ENCODE measurements at regions not wholly inside any gene's neighbourhood (a gene's known extent, or its start where the extent isn't known, plus 50 kb on each side); places are given as distances from the start of the nearest gene placed in this dataset.
"Not testable (repeated sequence)": the region's sequence is repeated elsewhere in the genome, so short reads cannot be mapped to it uniquely, and the experiment has no call there.

DNA sequence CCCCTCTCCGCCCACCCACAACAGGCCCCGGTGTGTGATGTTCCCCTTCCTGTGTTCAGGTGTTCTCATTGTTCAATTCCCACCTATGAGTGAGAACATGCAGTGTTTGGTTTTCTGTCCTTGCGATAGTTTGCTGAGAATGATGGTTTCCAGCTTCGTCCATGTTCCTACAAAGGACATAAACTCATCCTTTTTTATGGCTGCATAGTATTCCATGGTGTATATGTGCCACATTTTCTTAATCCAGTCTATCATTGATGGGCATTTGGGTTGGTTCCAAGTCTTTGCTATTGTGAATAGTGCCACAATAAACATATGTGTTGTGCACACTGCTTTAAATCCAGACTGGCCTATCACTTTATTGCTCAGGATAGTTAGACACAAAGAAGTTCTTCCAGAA, 309.1 kb downstream of the MTX2 start:
- DNase-seq: not testable (repeated sequence)

DNA sequence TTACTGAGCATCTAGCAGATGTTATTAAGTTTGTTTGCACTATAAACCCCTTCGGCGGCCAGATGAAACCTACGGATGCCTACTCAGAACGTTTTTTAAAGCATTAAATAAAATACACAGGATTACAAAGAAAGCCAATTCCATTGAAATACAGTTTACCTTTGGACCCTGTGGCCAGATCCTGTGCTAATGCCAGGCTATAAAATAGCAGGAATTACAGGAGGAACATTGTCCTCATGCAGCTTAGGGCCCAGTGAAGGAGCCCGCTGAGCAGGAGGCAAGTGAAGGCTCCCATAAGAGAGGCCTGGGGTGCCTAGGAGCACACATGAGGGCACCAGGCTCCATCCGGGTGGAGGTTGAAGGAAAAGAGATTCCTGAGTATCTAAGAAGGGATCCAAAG, 310.4 kb downstream of the MTX2 start:
- no peak for DNase-seq

DNA sequence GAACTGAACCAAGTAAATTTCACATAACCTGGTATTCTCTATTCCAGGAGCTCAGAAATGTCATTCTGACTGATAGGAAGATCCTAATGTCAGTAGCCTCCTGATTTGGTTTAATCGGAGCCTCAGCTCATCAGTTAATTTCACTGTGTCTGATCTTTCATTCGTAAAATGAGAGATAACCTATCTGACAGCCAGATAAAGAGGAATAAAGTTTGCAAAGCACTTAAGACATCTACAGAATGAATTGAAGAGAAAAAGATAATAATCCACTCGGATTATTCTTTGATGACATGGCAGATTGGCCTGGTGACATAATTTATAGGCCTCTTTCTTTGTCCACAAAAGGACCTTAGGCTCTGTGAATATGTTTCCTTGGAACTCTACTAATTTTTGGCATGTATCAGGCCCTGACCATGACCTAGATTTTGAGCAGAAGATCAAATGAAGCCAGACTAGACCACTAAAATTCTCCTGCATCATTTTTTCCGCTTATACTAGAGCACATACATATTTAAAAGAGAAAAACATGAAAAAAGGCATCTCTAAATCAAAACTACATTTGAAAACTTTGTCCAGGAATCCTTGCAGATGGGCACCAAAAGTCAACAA, 312.4 kb downstream of the MTX2 start:
- no peak for DNase-seq

DNA sequence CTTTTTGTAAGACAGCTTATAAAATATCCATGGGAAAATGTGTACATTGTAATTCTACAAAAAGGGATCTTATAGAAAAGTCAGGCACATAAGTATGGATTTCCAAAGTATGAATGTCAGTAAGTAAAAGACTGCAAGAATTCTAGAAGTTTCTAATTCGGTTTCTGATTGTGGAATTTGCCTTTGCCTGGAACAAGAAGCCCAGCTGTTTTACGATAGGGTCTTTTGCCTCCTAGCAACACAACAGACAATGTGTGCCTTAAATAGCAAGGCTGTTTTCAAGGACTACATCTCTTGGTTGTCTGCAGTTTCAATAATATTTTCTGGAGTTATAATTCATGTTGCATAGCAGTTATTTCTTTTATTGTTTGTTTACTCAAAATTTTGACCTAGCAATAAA, 312.9 kb downstream of the MTX2 start:
- no peak for DNase-seq

DNA sequence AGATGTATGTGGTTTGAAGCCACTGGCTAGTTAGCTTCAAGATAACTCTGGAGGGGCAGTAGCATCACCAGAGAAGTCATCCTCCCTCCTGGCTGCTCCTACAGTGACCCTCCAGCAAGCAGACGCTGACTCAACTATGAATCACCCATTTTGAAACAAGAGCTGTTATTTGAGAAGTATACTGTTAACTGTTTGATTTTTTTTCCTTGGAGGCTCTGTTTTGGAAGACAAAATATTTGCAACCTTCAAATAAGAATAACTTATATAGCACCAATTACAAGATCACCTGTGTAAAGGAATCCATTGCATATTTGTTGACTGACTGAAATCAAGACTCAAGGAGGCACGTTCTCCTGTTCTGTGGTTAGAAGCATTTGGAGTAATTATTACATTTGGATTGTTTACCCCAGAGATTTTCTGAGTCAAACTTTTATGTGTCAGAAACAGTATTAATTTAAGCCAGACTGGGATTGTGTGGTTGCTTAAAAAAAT, 313.8 kb downstream of the MTX2 start:
- no peak for DNase-seq

DNA sequence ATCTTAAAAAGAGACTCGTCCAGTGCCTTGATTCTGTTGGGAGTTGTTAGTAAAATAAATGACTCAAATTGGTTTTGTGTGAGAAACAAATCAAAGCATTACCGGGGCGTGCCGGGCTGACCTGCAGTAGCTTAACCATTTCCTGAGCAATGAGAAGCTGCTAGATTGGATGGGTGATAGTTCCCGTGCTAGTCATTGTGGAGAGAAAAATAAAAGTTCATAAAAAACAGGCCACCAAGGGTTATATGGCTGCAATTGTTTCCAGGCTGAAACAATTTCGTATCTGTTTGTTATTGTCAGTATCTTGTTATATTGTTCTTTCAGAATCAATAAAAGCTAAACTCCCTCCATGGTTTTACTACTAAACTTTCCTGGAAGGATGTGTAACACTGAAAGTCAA, 314.4 kb downstream of the MTX2 start:
- no peak for DNase-seq

DNA sequence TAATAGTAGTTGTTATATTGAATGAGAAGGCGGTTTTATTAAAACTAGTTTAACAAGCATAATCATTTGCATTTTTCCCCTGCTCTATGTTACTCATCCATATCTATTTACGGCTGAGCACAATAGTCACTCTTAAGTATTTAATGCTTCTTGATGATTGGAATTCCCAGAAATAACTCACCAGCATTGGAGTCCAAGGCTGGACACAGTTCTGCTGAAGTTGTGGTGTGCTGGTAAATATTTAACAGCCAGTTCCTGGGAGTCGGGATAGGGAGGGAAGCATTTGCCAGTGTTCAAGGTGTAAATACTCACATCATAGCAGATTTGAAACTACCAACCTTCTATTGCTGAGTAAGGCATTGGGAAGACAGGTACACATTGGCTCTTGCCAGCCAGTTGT, 315.1 kb downstream of the MTX2 start:
- no peak for DNase-seq

DNA sequence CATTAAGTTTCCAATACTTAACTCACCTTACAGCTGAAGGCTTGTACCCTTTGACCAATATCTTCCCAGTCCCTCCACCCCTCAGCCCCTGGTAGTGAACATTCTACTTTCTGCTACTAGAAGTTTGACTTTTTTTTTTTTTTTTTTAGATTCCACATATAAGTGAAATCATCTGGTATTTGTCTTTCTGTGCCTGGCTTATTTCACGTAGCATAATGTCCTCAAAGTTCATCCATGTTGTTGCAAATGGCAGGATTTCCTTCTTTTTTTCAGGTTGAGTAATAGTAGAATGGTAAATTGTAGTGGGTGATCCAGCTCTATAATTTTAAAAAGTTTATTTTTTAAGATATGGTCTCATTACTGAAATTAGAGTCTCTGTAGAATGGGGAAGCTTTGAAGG, 316.0 kb downstream of the MTX2 start:
- DNase-seq: no peak

DNA sequence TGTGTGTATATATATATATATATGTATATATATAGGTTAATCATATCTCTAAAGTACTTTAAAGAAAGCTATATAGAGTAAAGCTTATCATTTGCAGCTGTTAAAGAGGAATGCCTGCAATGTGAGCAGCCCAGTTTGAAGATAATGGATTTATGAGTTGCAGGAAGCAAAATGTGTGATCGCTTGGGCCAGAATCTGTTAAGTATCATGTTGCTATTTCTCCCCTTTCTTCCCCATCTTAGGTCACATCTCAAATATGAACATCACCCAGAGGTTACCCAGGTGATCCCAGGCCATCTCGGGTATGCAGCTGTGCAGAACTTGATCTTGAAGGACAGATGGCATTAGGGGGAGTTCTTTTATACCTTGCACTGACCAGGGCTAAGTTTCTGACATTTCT, 316.5 kb downstream of the MTX2 start:
- DNase-seq: no peak

DNA sequence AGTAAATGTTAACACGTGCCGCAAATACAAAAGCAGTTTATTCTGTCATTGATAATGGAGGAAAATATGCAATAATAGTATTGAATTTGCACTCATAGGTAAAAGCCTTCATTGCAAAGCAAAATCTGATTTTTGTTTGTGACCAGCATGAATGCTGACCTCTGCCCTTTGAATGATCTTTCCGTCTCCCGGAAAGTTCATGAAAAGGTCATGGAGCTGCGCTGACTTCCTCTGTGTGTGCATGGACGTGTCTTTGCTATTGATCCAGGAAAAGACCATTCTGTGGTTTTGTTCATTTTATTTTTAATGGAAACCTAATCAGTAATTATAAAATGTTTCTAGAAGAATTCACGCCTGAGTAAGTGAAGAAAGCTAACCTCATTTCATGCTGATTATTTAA, 320.0 kb downstream of the MTX2 start:
- no peak for DNase-seq

DNA sequence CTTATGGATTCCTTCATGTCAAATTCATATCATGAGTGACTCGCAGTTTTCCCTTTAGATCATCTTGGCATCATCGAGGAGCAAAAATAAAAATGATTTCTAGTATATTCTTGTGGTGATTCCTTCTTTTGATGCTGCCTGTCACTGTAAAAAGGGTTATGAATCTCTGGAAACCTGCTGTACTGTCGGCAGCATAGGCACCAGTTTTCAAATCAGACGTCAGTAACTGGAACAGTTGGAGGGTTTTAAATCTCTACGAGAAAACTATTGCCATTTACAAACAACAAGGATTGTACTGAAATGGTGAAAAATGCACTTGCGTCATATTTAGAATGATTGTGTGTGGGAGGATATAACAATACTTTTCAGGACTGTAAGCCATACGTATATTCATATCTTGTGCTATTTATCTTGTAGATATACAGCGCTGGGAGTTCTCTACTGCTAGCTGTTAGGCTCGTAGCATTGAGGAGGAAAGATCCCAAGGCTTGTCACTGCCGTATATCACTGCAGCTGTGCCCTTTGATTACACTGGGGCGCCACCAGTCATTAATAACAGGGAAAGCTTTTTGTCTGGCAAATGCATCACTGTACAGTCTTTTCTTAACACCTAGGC, 320.7 kb downstream of the MTX2 start:
- no peak for DNase-seq

DNA sequence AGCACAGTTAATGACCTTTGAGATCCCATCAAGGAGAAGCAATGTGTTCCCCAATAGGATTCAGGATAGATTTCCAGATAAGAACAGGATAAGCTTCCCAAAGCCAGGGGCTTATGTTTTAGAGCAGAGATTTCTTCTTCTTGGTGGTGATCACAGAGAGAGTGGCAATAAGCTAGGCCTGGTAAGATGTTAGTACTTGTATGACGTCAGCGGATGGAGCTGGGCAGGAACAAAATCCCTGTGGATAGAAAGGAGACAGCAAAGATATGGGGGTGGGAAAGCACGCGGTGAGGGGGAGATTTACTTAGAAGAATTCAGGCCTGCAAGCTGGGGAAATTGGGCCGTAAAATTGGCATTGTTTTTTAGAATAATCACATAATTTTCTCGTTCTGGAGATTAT, 323.0 kb downstream of the MTX2 start:
- no peak for DNase-seq

DNA sequence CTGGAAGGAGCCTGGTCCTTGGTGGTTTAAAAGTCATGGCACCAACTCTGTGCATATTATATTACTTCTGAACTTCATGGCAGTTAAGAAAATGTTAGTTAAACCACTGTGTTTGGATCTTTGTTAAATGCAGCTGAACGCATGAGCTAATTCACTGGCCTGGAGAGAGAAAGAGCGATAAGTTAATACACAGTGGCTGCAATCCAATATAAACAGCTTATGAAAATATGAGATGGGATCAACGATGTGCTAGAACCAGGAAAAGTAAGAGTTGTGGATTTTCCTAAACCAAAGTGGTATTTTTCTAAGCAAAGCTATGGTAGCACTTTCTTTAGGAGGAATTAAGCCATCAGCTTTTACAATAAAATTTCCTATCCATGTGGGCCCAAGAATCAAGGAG, 326.7 kb downstream of the MTX2 start:
- DNase-seq: no peak

DNA sequence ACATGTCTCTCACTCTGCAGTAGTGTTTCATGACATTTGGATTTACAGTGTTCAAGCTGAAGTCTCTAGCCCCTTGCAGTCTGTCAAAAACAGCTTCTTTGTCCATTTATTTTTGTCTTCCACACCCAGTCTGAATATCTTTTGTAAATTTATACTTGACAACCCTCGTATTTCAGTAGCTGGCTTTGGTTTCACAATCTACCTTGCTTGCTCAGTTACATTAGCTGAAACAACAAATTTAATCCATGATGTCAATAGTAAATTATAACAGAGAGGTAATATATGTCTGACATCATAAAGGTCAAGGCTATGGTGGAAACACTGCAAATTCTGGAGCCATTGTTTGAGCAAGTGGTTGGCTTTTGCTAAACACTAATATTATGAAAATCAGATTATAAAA, 328.7 kb downstream of the MTX2 start:
- DNase-seq: no peak

DNA sequence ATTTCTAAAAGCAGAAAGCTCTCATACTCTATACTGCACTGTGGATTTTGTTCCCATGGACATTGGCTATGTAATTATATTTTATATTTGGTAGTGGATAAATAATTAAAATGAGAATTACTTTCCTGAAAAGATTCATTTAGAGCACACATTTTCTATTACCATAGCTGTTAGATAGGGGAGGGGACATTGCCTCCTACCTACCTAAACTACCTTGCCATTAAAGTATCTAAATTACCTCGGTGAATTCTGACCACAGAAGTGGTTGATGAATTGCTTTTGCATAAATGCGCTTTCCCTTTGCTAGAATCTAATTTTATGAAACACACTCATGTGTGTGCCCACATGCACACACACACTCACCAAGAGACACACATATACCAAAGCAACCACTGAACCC, 329.1 kb downstream of the MTX2 start:
- DNase-seq: no peak

DNA sequence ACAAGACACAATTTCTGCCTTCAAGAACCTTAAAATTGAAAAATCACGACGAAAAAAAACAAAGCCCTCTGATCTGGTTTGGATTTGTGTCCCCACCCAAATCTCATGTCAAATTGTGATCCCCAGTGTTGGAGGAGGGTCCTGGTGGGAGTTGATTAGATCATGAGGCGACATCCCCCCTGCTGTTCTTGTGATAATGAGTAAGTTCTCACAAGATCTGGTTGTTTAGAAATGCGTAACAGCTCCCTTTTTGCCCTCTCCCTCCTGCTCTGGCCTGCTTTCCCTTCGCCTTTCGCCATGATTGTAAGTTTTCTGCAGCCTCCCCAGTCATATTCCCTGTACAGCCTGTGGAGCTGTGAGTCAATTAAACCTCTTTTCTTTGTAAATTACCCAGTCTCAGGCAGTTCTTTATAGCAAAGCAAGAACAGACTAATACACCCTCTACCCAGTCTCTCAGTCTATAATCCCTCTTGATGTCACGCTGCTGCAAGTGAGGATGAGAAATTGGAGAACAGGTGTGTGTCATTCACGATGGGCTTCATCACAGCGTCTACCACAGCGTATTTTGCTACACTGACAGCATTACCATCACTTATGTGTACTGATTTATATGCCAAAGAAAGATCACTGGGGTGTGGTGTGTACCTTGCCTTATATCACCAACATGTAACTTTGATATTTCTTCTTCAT, 330.7 kb downstream of the MTX2 start:
- no peak for DNase-seq

DNA sequence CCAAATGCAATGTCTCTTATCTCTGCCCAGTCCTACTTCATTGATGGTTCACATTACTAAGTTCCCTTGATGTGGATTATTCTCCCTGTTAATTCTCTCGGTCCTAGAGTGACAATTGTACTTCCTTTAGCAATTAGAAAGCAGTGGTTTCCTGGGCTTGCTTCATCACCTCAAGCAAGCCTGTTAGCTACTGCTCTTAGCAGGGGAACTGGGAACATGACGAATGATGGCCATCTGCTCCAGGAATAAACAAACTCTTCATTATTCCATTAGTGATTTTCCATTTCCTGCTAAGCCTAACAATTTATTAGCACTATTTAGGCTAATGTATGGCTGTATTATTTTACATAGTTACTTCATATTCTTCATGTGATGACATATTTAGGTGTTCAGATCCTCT, 331.8 kb downstream of the MTX2 start:
- no peak for DNase-seq

DNA sequence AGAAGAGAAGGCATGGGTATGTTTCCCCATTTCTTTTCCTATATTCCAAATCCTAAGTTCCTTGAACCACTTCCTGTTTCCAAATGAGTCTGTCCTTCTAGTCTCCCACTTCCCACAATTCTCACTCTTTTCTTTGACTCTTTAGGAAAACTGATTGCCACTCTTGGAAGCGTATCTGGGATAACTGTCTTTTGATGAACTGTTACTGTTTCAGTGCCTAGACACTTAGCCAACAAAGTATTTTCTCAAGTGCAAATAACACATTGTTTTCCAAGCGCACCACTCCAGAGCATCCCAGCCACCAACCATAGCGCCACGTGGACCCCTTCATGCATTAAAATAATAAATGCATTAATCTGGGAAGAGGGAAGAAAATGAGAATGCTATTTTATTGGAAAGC, 342.8 kb downstream of the MTX2 start:
- no peak for DNase-seq

DNA sequence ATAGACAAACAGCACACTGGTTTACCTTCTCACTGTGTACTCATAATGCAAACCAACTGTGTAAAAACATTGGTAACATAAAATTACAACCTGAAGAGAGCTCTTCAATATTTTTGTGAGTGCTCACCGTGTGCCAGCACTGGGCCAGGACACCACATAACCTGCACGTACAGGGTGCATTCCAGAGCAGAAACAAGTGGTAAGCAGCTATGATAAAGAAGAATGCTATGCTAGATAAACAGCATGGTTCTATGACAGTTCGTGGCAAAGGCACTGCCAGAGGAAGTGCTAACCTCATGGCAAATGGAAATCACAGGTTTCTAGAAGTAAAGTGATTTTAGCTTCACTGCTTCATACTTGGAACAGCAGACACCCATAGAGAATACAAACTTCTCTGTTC, 343.5 kb downstream of the MTX2 start:
- DNase-seq: no peak

DNA sequence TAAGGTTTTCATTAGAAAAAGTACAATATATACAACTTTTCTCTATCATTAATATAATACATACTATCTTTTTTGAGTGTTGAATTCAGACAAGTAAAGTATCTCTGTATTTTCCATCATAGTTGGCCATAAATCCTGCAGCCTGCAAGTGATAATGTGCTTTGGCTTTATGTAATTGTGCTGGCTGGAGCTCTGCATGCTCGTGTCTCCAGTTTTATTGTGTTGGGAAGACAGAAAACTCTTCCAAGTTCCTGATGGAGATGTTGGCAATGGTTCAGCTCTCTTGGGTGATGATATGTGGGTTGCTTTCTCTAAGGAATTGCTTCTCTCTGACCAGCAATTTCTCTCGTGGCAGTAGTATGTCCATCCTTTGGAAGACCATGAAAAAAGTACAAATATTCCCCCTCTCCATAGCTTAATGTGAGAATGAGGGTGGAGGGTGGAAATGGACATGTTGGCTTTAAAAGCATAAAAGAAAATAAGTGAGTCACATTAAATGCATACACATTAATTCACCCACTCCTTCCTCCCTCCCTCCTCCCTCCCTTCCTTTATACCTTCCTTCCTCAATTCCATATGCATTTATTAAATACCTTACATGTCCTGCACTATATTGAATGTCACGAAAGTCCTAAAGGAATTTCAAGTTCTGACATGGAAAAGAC, 344.2 kb downstream of the MTX2 start:
- no peak for DNase-seq

DNA sequence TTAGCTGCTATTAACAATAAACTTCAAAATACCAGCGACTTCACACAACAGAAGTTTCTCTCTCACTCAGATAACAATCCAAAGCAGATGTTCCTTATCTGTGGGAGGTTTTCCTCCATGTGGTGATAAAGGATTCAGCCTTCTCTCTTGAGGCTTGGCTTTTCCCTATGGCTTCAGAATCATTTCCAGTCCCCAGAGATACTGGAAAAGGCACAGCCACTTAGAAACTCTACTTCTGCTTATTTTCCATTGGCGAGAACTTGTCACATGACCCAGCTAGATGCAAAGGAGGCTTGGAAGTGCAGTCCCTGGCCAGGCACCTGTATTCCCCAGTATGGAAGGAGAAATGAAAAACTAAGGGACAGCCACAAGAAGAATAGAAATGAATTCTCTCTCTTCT, 344.8 kb downstream of the MTX2 start:
- no peak for DNase-seq

DNA sequence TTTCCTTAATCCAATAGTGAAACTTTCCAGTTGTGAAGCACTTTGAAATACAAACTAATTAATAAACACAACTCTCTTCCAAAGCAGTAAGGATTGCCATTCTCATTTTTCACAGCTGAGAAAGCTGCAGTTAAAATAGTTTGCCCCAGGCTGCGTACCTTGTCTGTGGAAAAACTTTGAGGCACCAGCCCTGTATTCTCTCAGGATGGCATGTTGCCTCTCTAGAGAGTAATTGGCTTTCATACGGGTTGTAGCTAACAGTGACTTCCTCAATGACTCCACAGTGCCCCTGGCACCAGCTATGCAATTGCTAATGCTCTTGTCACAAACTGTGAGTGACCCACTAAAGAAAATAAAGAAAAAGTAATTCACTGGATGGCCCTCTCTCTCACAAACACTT, 345.7 kb downstream of the MTX2 start:
- no peak for DNase-seq

DNA sequence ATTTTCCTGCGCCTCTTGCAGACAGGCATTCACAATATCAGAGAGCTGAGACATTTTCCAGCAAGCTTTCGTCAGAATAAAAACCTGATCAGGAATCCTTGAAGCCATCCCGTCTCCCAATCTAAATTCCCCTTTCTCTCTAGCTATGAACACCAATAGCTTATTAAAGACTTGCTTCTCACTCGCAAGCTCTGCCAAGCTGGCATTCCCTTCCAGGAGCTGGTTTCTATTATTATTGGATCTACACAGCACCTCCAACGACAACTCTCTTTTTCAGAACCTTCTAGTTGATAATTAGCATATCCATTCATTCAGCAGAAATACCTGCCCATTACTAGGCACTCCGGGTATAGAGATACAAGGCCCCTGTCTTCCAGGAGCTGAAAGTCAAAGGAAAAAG, 350.3 kb downstream of the MTX2 start:
- no peak for DNase-seq

DNA sequence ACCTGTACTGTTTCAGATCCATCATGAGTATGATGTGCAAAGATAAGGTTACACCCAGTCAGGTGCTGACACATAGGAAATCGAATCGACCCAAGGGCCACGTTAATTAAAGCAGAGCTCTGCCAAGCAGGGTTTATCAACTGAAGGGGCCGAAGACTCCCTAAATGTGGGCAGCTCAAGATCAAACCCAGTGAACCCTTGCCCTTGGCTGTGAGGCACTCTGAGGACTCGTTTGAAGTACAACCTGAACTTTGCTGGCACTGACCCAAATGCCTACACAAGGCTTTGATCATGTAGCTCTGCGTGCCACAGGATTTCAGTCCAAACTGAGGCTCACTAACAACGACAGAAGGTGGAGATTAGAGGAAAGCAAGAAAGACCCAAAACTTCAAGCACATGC, 352.1 kb downstream of the MTX2 start:
- DNase-seq: no peak
